ENCODE measurements at regions not wholly inside any gene's neighbourhood (a gene's known extent, or its start where the extent isn't known, plus 50 kb on each side); places are given as distances from the start of the nearest gene placed in this dataset.
"Not testable (repeated sequence)": the region's sequence is repeated elsewhere in the genome, so short reads cannot be mapped to it uniquely, and the experiment has no call there.

DNA sequence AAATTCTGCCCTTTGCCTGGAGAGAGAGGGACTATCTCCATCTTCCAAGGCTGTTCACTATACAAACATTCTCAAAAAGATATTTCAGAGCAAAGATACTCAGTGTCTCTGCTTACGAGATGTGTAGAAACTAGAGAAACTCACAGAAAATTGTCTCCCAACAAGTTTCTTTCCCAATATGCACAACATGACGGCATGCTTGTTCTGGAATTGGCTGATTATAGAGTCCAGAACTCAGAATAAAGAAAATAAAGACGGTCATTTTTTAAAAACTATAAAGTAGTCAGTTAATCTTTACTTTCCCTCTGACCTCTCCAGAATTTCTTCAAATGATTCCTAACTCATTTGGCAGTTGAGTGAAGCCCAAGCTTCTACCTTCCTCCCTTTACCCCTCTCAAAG, 285.5 kb upstream of the KLF3 start:
- DNase-seq (ENCODE audit: low read depth) = no peak

DNA sequence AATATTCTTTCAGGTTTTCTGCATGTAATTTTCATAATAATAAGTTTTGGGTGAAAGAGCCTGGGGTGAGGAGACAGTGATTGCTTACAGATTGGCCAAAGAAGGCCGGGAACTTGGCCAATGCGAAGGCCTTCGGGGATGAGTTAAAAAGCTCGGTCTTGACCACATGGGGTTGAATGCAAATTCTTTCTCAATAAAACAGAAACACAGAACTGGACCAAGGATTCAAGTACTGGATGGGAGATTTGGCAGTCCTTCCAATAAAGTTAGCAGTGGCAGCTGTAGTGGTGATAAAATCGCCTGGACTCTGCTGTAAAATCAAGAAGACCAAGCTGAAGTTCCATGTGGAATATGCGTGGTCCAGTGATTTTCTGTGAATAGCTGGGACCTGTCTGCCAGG, 282.2 kb upstream of the KLF3 start:
- DNase-seq (ENCODE audit: low read depth) = no peak

DNA sequence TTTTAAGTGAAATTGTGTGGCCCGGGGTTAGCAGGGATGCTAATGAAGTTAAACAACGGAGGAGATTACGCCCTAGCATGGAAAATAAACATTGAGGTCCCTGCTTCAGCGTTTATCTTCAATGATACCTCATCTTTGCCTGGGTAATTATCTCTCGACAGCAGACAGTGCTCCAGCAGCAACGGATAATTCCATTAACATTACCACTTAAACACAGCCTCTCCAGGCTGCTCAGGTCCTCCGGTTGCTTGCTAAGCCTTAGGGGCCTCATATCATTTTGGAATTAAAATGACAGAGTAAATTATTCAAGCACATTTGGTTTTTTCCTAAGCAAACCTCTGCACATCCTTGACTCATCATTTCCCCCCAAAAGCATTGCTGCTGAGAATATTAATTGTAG, 281.5 kb upstream of the KLF3 start:
- no peak for DNase-seq (ENCODE audit: low read depth)

DNA sequence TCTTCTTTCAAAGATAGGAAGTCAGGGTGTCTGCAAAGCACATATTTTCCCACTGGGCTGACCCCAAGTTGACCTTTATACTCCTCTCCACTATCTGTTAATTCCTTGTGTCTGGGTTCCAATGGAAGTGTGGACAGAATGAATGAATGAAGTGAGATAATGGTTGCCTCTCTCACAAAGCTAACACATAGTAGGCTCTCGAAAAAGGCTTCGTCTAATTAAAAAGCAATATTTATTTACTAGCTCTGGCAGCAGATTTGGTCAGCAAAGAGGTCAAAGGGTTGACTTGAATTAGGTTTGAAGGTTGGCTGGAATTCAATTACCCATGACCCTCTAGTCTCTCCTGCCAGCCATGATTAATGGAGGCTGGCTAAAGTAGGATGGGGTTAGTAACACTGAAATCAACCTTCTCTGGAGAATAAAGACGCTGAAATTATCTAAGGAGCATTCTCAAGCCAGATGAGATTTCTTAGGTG, 280.3 kb upstream of the KLF3 start:
- no peak for DNase-seq (ENCODE audit: low read depth)

DNA sequence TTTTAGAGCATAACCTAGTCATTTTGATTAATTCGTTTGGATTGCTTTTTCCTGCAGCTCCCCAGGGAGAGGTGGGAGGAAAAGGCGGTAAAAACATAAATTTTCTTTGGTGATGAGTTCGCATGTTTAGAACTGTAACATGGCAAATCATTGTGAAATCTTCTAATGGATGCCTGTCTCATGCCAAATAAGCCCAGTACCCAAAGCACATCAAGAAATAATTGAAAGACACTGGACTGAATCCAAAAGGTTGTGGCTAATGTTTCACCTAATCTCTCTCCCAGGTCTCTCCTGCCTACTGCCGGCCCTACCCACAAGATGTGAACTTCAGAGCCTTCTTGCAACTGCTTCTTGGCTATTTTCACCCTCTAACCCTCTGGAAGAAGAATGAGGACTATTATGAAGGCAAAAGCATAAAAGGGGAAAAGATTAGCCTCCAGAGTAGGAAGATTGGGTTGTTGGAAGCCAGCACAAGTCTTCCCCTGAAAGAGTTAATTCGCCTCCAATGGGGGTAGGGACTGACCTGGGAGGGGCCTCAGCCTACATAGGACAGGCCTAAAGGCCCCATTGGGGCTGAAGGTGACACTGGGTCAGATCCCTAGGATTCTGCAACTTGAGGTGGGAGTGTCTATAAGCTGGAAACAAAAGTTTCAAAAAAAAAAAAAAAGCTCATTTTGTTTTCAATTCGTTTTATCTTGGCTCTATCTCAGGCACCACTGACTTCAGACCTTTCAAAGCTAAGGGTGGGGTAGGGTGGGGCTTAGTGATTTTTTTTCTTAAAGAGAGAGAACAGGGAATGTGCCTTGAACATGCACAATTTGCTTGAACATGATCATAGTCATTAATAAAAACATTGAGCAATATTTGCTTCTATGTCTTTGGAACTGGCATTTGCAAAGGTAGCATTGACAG, 278.6 kb upstream of the KLF3 start:
- DNase-seq (ENCODE audit: low read depth) = no peak

DNA sequence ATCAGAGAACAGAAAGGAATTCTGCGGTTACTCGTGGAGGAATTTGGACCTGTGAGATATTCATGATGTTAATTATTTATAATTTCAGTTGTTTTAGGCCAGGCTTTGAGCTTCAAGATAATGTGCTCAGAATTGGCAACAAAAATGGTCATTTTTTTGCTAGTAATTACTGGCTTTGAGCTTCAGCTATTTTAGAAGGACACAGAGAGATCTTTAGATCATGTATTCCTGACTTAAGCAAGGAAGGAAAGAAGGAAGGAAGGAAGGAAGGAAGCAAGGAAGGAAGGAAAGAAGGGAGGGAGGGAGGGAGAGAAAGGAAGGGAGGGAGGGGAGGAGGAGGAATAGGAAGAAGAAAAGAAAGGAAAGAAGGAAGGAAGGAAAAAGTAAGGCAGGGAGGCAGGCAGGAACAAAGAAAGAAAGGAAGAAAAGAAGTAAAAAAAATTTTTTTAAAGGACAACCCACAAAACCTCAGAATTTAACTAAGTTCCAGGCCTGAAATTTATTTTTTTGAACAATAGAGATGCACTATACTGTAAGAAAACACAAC, 277.9 kb upstream of the KLF3 start:
- no peak for DNase-seq (ENCODE audit: low read depth)

DNA sequence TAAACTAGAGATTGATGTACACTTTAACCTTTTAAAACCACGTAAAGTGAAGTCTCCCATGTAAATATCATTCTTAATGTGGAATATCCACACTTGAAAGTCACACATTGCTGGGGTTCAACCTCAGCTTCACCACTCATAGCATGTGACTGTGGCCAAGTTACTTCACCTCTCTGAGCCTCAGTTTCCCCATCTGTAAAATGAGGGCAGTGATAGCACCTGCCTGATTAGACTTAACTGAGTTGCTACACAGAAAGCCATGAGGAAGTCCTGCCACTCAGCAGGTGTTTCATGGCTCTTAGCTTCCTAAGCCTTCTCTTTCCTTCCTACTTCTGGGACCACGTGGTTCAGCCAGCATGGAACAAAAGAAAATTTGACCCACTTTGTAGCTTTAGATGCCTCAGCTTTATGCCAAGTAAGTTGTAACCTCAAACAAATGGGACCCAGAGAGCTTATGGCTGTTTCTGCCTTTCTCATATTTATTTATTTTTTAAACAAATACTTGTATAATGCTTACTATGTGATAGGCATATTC, 277.3 kb upstream of the KLF3 start:
- DNase-seq (ENCODE audit: low read depth) = no peak

DNA sequence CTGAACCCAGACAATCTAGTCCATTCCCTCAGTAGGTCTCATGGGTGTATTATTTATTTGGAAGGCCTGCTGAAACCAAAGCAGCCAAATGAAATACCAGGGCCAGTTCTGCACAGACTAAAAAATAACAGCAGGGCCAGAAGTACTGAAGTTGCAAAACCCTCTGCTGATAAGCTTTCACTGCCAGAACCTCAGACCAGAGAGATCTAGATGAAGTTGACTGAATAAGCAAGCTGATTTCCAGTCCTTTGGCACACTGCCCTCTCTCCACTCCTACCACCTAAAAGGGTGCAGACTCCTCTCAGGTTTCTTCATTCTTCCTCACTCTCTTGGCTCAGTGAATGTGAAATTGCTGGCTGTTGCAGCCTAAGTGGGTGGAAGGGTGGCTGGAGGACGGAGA, 276.7 kb upstream of the KLF3 start:
- no peak for DNase-seq (ENCODE audit: low read depth)

DNA sequence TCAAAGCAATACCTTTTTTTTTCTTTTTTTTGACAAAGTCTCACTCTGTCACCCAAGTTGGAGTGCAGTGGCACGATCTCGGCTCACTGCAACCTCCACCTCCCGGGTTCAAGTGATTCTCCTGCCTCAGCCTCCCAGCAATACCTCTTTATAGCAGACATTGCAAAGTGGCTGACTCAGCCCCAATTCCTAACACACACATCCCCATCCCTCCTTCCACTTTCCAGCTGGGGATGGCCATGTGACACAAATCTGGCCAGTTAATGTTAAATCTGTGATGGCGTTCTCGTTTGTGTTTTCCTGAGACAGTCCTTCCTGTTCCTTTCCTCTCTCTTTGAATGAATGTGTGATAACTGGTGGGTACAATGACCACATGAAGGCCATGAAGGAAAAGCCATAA, 276.2 kb upstream of the KLF3 start:
- no peak for DNase-seq (ENCODE audit: low read depth)

DNA sequence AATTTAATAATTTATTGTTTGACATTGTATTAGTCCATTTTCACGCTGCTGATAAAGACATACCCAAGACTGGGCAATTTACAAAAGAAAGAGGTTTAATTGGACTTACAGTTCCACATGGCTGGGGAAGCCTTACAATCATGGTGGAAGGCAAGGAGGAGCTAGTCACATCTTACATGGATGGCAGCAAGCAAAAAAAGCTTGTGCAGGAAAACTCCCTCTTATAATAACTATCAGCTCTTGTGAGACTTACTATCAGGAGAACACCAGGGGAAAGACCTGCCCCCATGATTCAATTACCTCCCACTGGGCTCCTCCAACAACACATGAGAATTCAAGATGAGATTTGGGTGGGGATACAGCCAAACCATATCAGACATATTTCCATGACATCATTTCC, 275.1 kb upstream of the KLF3 start:
- DNase-seq (ENCODE audit: low read depth) = not testable (repeated sequence)

DNA sequence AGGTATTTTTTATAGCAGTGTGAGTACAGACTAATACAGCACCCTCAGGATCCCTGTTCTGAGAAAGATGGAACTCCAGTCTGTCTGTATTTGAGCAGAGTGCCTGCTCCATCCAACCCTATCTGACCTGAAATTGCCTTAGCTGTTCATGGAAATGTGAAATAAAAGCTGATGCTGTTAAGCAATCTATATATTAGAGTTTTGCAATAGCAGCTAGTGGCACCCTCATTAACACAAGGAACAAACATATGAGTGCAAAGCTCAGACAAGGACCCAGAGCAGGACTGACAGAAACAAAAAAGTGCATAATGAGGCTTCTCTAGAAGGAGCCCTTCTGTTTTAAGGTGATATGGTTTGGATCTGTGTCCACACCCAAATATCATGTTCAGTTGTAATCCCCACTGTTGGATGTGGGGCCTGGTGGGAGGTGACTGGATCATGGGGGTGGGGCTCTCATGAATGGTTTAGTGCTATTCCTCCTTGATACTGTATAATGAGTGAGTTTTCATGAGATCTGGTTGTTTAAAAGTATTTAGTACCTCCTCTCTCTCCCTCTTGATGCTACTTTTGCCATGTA, 272.9 kb upstream of the KLF3 start:
- DNase-seq (ENCODE audit: low read depth) = no peak

DNA sequence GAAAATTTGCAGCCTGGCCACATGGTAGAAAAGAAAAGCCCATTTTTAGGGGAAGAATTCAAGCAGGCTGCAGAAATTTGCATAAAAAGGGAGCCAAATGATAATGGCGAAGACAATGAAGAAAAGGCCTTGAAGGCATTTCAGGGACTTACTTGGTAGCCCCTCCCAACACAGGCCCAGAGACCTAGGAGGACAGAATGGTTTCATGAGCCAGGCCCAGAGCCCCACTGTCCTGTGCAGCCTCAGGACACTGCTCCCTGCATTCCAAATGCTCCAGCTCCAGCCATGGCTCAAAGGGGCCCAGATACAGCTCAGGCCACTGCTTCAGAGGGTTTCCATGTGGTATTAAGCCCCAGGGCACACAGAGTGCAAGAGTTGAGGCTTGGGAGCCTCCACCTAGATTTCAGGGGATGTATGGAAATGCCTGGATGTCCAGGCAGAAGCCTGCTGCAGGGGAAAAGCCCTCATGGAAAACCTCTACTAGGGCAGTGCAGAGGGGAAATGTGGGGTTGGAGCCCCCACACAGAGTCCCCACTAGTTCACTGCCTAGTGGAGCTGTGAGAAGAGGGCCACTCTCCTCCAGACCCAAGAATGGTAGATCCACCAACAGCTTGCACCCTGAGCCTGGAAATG, 271.7 kb upstream of the KLF3 start:
- no peak for DNase-seq (ENCODE audit: low read depth)

DNA sequence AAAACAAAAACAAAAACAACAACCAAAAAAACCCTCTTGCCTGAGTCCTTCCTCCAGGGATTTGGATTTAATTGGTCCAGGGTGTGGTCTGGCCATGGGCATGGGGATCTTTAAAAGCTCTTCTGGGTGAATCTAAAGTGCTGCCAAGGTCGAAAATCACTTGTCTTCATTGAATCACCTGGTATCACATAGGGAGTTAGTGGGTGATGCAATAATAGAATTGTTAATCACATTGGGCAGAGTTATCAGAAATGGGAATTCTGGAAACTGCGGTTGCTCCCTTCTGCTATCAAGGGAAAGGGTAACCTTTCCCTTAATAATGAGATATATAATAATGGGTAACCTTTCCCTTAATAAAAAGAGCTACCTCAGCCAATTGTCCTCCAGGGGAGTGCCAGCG, 267.9 kb upstream of the KLF3 start:
- DNase-seq (ENCODE audit: low read depth) = no peak

DNA sequence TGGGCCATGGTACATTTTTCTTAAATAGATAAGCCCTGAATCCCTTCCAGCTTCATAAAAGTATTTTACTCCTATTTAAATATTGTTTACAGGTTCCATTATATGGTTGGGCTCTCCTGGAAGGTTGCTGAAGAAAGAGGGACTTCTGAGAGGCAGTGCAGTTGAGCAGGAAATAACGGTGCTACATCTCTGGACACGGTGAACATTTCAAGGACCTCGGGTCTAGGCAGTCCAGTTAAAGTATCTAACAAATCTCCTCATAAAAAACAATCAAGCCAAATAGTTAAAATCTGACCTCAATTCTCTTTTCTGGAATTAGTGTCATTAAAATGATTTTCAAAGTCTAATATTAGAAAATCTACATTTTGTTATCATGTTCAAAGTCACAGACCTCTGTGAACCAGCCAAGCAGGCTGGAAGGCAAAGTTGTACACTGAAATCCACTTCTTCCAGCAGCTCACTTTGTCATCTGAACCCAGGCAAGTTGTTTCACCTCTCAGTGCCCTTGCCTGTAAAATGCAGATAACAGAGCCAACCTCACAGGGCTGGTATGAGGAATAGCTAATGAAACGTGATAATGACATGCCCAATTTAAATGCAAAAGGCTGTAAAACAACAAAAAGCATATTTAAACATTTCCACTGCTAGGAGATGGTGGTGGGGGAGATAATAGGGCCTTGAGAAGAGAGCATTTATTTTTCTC, 267.0 kb upstream of the KLF3 start:
- DNase-seq (ENCODE audit: low read depth) = no peak

DNA sequence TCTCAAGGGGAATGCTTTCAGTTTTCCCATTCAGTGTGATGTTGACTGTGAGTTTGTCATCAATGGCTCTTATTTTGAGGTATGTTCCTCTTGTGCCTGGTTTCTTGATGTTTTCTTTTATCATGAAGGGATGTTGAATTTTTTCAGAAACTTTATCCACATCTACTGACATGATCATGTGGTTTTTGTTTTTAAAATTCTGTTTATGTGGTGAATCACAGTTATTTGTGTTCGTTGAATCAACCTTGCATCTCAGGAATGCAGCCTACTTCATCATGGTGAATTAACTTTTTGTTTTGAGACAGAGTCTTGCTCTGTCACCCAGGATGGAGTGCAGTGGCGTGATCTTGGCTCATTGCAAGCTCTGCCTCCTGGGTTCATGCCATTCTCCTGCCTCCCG, 263.1 kb upstream of the KLF3 start:
- no peak for DNase-seq (ENCODE audit: low read depth)

DNA sequence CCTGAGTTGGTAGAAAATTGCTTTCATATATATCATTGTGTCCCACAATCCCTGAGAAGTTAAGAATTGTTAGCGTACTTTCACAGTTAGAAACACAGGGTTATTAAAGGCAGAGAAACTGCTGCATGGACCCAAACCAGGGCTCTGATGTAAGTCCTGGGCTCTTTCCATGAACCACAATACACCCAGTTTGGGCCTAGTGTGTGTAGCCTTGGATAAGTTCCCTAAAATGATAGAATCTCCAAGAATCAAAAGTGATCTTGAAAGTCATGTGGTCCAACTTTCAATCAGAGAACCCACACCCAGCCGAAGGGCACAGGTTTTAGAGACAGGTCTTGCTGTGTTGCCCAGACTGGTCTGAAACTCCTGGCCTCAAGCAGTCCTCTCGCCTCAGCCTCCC, 257.8 kb upstream of the KLF3 start:
- no peak for DNase-seq (ENCODE audit: low read depth)

DNA sequence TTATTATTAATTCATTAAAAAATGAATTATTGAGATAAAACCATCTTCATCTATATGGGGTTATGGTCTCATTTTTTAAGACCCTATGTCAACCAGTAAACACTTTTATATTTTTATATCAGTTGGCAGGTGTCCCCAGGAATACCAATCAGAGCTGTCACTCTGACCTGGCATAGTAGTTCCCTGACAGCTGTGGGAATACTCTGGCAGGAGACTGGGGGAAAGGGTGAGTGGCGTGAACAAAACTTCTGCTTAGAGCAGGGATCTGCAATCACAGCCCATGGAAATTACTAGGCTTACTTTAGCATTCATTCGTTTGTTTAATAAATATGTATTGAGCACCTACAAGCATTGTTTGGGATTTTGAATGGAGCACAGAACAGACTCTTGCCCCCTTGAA, 254.1 kb upstream of the KLF3 start:
- no peak for DNase-seq (ENCODE audit: low read depth)

DNA sequence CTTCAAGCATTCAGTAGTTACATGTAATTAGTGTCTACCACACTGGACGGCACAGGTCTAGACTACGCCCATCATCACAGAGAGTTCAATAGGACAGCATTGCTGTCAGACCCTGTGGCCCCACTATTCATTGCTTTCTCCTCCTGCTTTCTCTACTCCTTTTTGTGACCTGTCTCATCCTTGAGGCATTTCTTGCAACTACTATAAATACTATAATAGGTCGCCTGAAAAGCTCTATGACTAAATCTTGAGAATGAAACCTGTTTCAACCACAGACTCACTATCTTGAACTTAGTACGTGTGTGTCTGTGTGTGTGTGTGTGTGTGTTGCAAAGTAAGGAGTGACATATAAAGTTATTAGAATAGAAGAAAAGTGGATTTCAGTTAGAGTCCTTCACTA, 252.9 kb upstream of the KLF3 start:
- no peak for DNase-seq (ENCODE audit: low read depth)

DNA sequence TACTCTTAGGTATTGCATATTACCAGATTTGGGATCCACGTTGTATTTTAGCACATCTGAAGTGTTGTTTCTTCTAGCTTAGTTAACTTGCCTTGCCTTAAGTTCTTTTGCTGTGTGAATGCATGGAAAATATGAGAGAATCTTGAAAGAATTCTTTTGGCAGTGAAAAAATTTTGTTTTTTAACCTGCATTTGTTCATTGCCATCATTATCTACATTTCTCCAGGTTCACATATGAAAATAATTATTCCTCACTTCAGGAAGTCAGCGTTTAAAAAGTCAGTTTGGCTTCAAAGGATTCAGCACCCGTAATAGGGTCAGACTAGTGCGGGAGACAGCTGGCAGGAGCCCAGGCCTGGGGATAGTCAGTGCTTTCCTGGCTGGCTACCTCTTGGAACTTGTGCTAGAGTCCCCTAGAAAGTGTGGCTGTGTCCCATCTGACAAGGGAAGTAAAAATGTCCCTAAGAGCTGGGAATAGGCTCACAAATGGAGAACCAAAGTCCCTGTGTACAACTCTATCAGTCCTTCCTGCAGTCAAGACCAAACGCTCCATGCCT, 251.9 kb upstream of the KLF3 start:
- peak; percentile 11 for DNase-seq (ENCODE audit: low read depth)

DNA sequence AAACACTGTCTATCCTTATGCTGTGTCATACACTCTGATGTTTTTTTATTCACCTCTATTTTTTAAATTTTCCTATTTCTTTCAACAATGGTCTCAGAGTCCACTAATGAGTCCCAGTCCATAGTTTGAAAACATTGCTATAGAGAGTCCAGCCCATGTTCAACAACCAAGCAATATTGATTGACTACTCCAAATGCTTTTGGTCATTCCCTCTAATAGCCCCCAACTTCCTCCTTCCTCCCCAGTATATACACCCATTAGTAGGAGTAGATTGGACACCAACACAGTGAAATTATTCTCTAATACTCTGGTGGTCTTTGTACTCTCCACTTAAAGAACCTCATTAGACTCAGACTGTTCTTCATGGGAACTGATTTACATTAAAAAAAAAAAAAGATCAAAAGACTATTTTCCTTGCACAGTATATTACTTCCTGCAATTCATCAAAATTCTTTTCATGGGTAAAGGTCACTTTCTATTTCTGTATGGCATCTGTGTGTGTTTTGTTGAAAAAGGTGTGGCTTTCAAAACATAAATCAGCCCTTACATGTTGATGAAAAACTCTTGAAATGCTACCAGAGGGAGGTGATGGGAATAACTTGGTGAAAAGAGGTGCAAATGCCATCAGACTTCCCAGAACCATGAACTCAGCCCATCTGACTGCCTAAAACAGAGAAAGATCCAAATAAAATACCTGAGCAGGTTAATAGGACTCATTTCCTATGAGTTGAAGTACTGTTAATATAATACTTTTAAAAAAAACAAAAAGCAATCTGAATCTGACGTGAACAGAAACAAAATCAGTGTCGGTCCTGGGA, 250.3 kb upstream of the KLF3 start:
- no peak for DNase-seq (ENCODE audit: low read depth)

DNA sequence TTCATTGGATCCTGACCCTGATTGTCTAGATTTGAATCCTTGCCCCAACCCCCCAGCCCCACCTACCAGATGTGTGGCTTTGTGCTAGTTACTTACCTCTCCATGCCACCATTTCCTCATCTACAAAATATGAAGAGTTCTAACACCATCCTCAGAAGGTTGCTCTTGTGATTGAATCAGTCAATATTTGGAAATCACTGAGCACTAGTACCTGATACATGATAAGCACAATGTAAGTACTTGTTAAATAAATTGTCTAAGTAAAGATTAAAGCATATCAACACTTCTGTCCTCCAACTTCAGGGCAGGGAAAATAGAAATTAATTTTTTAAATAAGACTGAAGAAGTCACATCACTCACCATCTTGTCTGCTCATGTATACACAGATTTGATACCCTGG, 249.6 kb upstream of the KLF3 start:
- DNase-seq (ENCODE audit: low read depth) = no peak
